ENCODE measurements at regions not wholly inside any gene's neighbourhood (a gene's known extent, or its start where the extent isn't known, plus 50 kb on each side); places are given as distances from the start of the nearest gene placed in this dataset.

DNA sequence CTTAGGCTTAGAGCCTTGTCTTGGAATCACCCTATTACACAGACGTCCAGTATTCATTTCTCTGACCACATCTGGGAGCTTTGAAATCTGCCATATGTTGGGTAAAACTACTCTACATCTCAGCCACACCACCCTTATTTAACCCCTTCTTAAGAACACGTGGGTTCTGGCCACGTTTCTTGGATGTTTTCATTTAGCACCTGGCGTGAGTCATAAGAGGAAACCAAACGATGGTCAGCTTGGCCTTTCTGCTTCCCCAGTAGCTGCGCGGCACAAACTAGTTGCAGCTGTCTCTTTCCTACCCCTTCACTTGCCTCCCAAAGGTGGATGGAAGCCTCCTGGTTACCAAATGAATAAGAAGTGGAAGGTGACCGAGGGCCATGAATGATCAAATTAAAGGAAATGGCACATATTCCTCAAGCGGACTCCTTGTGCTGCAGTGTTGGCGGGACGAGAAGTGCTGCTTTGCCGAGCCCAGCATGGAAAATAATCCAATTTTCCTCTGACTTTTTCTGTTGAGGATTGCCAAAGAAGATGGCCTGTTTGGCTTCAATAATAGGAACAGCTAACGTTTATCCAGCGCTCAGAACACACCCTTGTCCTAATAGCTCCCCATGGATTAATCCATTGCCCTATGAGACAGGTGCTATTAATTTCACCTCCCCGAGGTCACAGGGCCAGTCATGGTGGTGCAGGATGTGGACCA, 154.1 kb downstream of the ZNF664 start:
- intact Hi-C loops (cut with micrococcal nuclease): no loop called here
- H3K4me3 Mint-ChIP-seq: no peak overlapping the region
- H3K9me3 Mint-ChIP-seq (ENCODE audit: insufficient read depth): no peaks in the 10 kb centered on the region
- 80% methylated on average over 11 of the region's 15 CpGs for WGBS (ENCODE audit: insufficient coverage)
- Histone ChIP-seq H3K79me2 (ENCODE audit: control insufficient read depth, insufficient read depth, low read length) (no peaks in the 10 kb centered on the region), H2AFZ (ENCODE audit: insufficient read depth, low read depth, low read length, poor library complexity, severe bottlenecking) (no peak overlapping the region), H3K4me3 (ENCODE audit: control extremely low read depth in 1 of 5, extremely low read depth in 1 of 5, insufficient read depth in 1 of 5, low read depth in 2 of 5, low read length in 4 of 5) (no peak overlapping the region), H4K20me1 (ENCODE audit: control insufficient read depth, insufficient read depth, low read length, poor library complexity, severe bottlenecking) (no peaks in the 10 kb centered on the region), H3K36me3 (replicated peaks in 1 of 2; ENCODE audit: control extremely low read depth in 1 of 2, control insufficient read depth in 1 of 2, extremely low read depth in 1 of 2, insufficient read depth in 2 of 2, low read length in 1 of 2) (no peaks in the 10 kb centered on the region), H3K4me2 (replicated peaks; ENCODE audit: low read depth, low read length, poor library complexity, severe bottlenecking) (no peak overlapping the region), H3K4me1 (ENCODE audit: control insufficient read depth in 2 of 2, insufficient read depth in 2 of 2, low read length in 2 of 2) (no peaks in the 10 kb centered on the region), H3K27ac (ENCODE audit: low read length in 2 of 2) (no peak overlapping the region), H3K9ac (ENCODE audit: low read length) (no peak overlapping the region), H3K27me3 (replicated peaks in 1 of 4; ENCODE audit: control extremely low read depth in 1 of 4, control insufficient read depth in 3 of 4, insufficient read depth in 4 of 4, low read length in 3 of 4) (peaks cover 0 to 2% (median 0%) of the 10 kb centered on the region in 4 experiments), H3K9me3 (ENCODE audit: control extremely low read depth in 1 of 3, control insufficient read depth in 2 of 3, insufficient read depth in 1 of 3, low read length in 2 of 3) (peaks cover 0 to 2% (median 0%) of the 10 kb centered on the region in 3 donors)
- ATAC-seq (ENCODE audit: low read depth) (no peak), DNase-seq (no peak)
- H3K27me3 Mint-ChIP-seq: peaks cover 15% of the 10 kb centered on the region
- H3K4me1 Mint-ChIP-seq: no peaks in the 10 kb centered on the region
- POLR2A ChIA-PET: no interaction called here
- CTCF ChIA-PET: no interaction called here
- no peak overlapping the region for H3K27ac Mint-ChIP-seq
- no peak for TF ChIP-seq EZH2 (IDR thresholded peaks at IDR 0.05; ENCODE audit: borderline replicate concordance, insufficient read depth, low read depth, low read length, poor library complexity, severe bottlenecking)
- TF ChIP-seq CTCF (IDR thresholded peaks at IDR 0.05): no peak

GRCh38 chr12:124129132-124129531, 156.1 kb downstream of the ZNF664 start:
- ATAC-seq (ENCODE audit: low read depth) (no peak), DNase-seq (no peak)
- Mint-ChIP-seq H3K27me3 (peaks cover 15% of the 10 kb centered on the region), H3K4me3 (no peak overlapping the region), H3K9me3 (ENCODE audit: insufficient read depth) (no peaks in the 10 kb centered on the region), H3K27ac (no peak overlapping the region), H3K4me1 (no peaks in the 10 kb centered on the region)
- Histone ChIP-seq H3K9ac (ENCODE audit: low read length) (no peak overlapping the region), H3K27me3 (replicated peaks in 1 of 4; ENCODE audit: control extremely low read depth in 1 of 4, control insufficient read depth in 3 of 4, insufficient read depth in 4 of 4, low read length in 3 of 4) (peaks cover 0 to 2% (median 0%) of the 10 kb centered on the region in 4 experiments), H2AFZ (ENCODE audit: insufficient read depth, low read depth, low read length, poor library complexity, severe bottlenecking) (no peak overlapping the region), H3K79me2 (ENCODE audit: control insufficient read depth, insufficient read depth, low read length) (no peaks in the 10 kb centered on the region), H4K20me1 (ENCODE audit: control insufficient read depth, insufficient read depth, low read length, poor library complexity, severe bottlenecking) (no peaks in the 10 kb centered on the region), H3K36me3 (replicated peaks in 1 of 2; ENCODE audit: control extremely low read depth in 1 of 2, control insufficient read depth in 1 of 2, extremely low read depth in 1 of 2, insufficient read depth in 2 of 2, low read length in 1 of 2) (no peaks in the 10 kb centered on the region), H3K4me1 (ENCODE audit: control insufficient read depth in 2 of 2, insufficient read depth in 2 of 2, low read length in 2 of 2) (no peaks in the 10 kb centered on the region), H3K4me2 (replicated peaks; ENCODE audit: low read depth, low read length, poor library complexity, severe bottlenecking) (no peak overlapping the region), H3K4me3 (ENCODE audit: control extremely low read depth in 1 of 5, extremely low read depth in 1 of 5, insufficient read depth in 1 of 5, low read depth in 2 of 5, low read length in 4 of 5) (no peak overlapping the region), H3K27ac (ENCODE audit: low read length in 2 of 2) (no peak overlapping the region), H3K9me3 (ENCODE audit: control extremely low read depth in 1 of 3, control insufficient read depth in 2 of 3, insufficient read depth in 1 of 3, low read length in 2 of 3) (peaks cover 0 to 2% (median 0%) of the 10 kb centered on the region in 3 donors)
- CTCF ChIA-PET: no interaction called here
- POLR2A ChIA-PET: no interaction called here
- intact Hi-C loops (cut with micrococcal nuclease): no loop called here
- WGBS (ENCODE audit: insufficient coverage): 84% methylated on average over 3 of the region's 9 CpGs
- TF ChIP-seq EZH2 (IDR thresholded peaks at IDR 0.05; ENCODE audit: borderline replicate concordance, insufficient read depth, low read depth, low read length, poor library complexity, severe bottlenecking) (no peak), CTCF (IDR thresholded peaks at IDR 0.05) (no peak)

Measured in B cell (primary cell).